OCI-LY7 (cell line): ENCODE measurements at regions not wholly inside any gene's neighbourhood (a gene's known extent, or its start where the extent isn't known, plus 50 kb on each side); places are given as distances from the start of the nearest gene placed in this dataset.

Source experiments
- BruUV-seq: library from RNA; stranded (reverse); fragments of 400-500 nt; replicated peaks from 2 replicates; lab custom pipeline; 2021; lab: Mats Ljungman, UMichigan
- CTCF ChIA-PET: fragments of 300-600 bp; sonication (Branson Sonifier 250); formaldehyde crosslinking; loops from one replicate; lab custom pipeline; 2022; ENCODE audit warnings: antibody characterized with exemption; ENCODE audit not compliant: unreplicated experiment; lab: Charles Lee
- POLR2A ChIA-PET: fragments of 300-600 bp; sonication (Branson Sonifier 250); formaldehyde crosslinking; loops from one replicate; lab custom pipeline; 2022; ENCODE audit warnings: antibody characterized with exemption; lab: Charles Lee
- DNase-seq: peaks from one replicate; pipeline ENCODE4 v3.0.0-alpha.2; 2015; ENCODE audit warnings: low spot score
- H2AFZ ChIP-seq: fragments of 200-600 bp; sonication (generic), shearing (Covaris generic); 2 replicates; pipeline ENCODE4 v1.6.1; 2014; ENCODE audit warnings: mild to moderate bottlenecking, antibody characterized with exemption, low read length, moderate library complexity
- H3K27ac ChIP-seq: fragments of 200-600 bp; sonication (generic); 2 replicates; pipeline ENCODE4 v1.5.1; 2014; ENCODE audit warnings: mixed run types, low read depth, mild to moderate bottlenecking, moderate library complexity, low read length, inconsistent platforms; ENCODE audit not compliant: poor library complexity, severe bottlenecking
- H3K36me3 ChIP-seq: fragments of 200-600 bp; sonication (generic); 2 replicates; pipeline ENCODE4 v1.6.1; 2014; ENCODE audit warnings: mild to moderate bottlenecking, antibody characterized with exemption, low read length, moderate library complexity, mixed read lengths; ENCODE audit not compliant: insufficient read depth
- H3K4me1 ChIP-seq: fragments of 200-600 bp; sonication (generic); 2 replicates; pipeline ENCODE4 v1.5.1; 2014; ENCODE audit warnings: mild to moderate bottlenecking, low read length; ENCODE audit not compliant: insufficient read depth, poor library complexity, severe bottlenecking
- H3K4me2 ChIP-seq: fragments of 200-600 bp; sonication (generic); 2 replicates; pipeline ENCODE4 v1.6.1; 2014; ENCODE audit warnings: mild to moderate bottlenecking, low read length
- H3K4me3 ChIP-seq: fragments of 200-600 bp; sonication (generic); 2 replicates; pipeline ENCODE4 v1.5.1; 2014; ENCODE audit warnings: mild to moderate bottlenecking, low read depth, low read length; ENCODE audit not compliant: poor library complexity, severe bottlenecking
- H3K79me2 ChIP-seq: fragments of 200-600 bp; sonication (generic); 2 replicates; pipeline ENCODE4 v1.6.1; 2016; ENCODE audit warnings: low read depth, mild to moderate bottlenecking, low read length, moderate library complexity, mixed read lengths; ENCODE audit not compliant: insufficient read depth
- H3K9me2 ChIP-seq: fragments of 200-600 bp; sonication (generic); 2 replicates; pipeline ENCODE4 v1.6.1; 2016; ENCODE audit warnings: mild to moderate bottlenecking, low read length, mixed read lengths; ENCODE audit not compliant: insufficient read depth
- H3K9me3 ChIP-seq: fragments of 200-600 bp; sonication (generic); 2 replicates; pipeline ENCODE4 v1.6.1; 2014; ENCODE audit warnings: mild to moderate bottlenecking, mixed run types, low read length, mixed read lengths
- H4K20me1 ChIP-seq: fragments of 200-600 bp; sonication (generic); 2 replicates; pipeline ENCODE4 v1.6.1; 2014; ENCODE audit warnings: mild to moderate bottlenecking, antibody characterized with exemption, low read length, moderate library complexity, mixed read lengths; ENCODE audit not compliant: insufficient read depth
- EZH2phosphoT487 ChIP-seq: fragments of 200-600 bp; sonication (generic); IDR thresholded peaks from 2 replicates; pipeline ENCODE4 v1.6.1; 2018; ENCODE audit warnings: low read depth, borderline replicate concordance, mild to moderate bottlenecking, mixed run types, antibody characterized with exemption, low read length, moderate library complexity, mixed read lengths
- intact Hi-C: fragments of 100-400 bp; cut with micrococcal nuclease; formaldehyde crosslinking; loops from one replicate; pipeline ENCODE4 v1.10.0; 2022; ENCODE audit not compliant: unreplicated experiment
- TF ChIP-seq, protein P1 (sequence below): fragments of 200-600 bp; sonication (generic); conservative IDR thresholded peaks from 2 replicates; pipeline ENCODE4 v1.5.1; 2014; ENCODE audit warnings: mild to moderate bottlenecking, antibody characterized with exemption, low read length, moderate library complexity, mixed read lengths

DNA sequence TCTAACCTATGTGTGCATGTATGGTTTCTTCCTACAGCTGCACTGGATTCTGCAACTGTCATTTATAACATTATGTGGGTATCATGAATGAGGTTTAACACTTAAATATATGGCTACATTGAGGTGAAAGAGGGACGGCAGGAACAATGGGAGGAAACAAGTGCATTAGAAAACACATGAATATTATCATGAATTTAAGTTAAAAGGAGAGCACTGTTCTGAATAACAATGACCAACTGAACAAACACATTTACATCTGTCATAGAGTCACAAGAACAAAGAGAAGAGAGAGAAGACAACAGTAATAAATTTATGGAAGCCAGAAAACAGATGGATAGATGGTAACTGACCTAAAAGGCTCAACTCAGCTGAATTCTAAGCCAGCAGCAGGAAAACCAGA is 527.1 kb upstream of the DIPK2B start:
- H3K4me1 ChIP-seq = no peaks in the 10 kb centered on the region
- no peaks in the 10 kb centered on the region for H3K9me2 ChIP-seq
- H3K4me2 ChIP-seq = no peak overlapping the region
- intact Hi-C loops = no loop called here
- no peaks in the 10 kb centered on the region for H4K20me1 ChIP-seq
- POLR2A ChIA-PET = interaction anchor here (0.6 kb wide), 1 partner anchor 1749 kb away, joined by 3 read pairs; no protein-coding TSS in a partner anchor
- no peaks in the 10 kb centered on the region for H3K9me3 ChIP-seq
- H3K36me3 ChIP-seq = no peaks in the 10 kb centered on the region
- CTCF ChIA-PET = no interaction called here
- no peak overlapping the region for H3K27ac ChIP-seq
- H3K4me3 ChIP-seq = no peak overlapping the region
- no peak for DNase-seq
- no peak for TF ChIP-seq EZH2phosphoT487
- TF ChIP-seq, protein P1, sequence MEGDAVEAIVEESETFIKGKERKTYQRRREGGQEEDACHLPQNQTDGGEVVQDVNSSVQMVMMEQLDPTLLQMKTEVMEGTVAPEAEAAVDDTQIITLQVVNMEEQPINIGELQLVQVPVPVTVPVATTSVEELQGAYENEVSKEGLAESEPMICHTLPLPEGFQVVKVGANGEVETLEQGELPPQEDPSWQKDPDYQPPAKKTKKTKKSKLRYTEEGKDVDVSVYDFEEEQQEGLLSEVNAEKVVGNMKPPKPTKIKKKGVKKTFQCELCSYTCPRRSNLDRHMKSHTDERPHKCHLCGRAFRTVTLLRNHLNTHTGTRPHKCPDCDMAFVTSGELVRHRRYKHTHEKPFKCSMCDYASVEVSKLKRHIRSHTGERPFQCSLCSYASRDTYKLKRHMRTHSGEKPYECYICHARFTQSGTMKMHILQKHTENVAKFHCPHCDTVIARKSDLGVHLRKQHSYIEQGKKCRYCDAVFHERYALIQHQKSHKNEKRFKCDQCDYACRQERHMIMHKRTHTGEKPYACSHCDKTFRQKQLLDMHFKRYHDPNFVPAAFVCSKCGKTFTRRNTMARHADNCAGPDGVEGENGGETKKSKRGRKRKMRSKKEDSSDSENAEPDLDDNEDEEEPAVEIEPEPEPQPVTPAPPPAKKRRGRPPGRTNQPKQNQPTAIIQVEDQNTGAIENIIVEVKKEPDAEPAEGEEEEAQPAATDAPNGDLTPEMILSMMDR = no peak
- H2AFZ ChIP-seq = no peak overlapping the region
- BruUV-seq = no TSS peak
- no peaks in the 10 kb centered on the region for H3K79me2 ChIP-seq

DNA sequence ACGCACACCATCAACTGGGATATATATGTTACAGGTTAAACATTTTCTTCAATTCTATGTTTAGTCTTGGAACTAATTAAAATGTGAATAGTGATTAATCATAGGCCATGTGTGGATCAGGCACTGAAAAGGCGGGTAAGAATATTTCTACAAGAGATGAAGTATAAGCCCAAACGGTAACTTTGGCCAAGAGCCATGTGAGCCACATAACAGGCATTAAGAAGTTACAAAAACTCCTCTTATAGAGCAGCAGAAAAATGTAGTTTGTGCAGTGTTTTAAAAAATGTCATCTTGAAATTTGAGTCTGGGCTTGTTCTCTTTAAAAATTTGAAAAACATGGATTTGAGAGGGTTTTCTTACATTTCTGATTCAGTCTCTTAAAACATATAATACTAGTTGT is 521.8 kb upstream of the DIPK2B start:
- H3K4me1 ChIP-seq = no peaks in the 10 kb centered on the region
- H3K79me2 ChIP-seq = no peaks in the 10 kb centered on the region
- no peak overlapping the region for H3K4me3 ChIP-seq
- no peak overlapping the region for H3K4me2 ChIP-seq
- CTCF ChIA-PET = no interaction called here
- H3K9me3 ChIP-seq = no peaks in the 10 kb centered on the region
- TF ChIP-seq EZH2phosphoT487 = no peak
- TF ChIP-seq, protein P1 = no peak
- no peak overlapping the region for H3K27ac ChIP-seq
- no peaks in the 10 kb centered on the region for H3K36me3 ChIP-seq
- POLR2A ChIA-PET = no interaction called here
- no peak overlapping the region for H2AFZ ChIP-seq
- intact Hi-C loops = no loop called here
- no peaks in the 10 kb centered on the region for H3K9me2 ChIP-seq
- DNase-seq = no peak
- BruUV-seq = no TSS peak
- H4K20me1 ChIP-seq = no peaks in the 10 kb centered on the region

DNA sequence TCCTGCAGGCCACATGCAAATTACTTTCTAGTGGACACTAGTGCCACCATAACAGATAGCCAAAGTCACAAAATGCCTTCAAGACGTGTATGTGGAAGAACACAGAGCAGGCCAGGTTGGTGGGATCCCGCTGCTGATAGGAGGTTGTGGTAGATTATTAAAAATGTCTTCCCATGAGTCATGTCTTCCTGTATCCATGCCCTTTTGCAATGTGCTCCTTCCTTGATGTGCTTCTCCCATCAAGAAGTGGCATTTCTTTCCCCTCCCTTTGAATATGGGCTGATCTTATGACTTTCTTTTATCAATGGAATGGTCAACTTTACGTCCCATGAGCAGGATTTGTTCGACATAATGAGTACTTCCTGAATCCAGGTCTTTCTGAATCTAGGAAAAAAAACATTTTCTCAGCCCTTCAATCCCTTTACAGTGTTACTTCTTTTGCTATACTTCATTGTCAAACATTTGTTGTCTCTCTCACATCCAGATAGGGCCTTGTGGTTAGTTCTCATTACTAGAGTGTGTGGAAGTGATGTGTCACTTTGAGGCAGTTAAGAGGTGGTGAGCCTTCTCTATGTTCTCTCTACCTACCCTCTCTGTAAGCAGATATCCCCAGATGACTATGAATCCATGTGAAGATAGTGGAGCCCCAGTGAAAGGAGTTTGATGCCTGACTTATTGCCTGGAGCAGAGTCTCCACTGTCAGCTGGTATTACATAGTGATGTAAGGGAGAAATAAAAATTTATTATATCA is 519.2 kb upstream of the DIPK2B start:
- no peak overlapping the region for H3K27ac ChIP-seq
- H3K4me1 ChIP-seq = no peaks in the 10 kb centered on the region
- no peaks in the 10 kb centered on the region for H3K36me3 ChIP-seq
- no peak overlapping the region for H3K4me2 ChIP-seq
- no peak overlapping the region for H3K4me3 ChIP-seq
- H4K20me1 ChIP-seq = no peaks in the 10 kb centered on the region
- H2AFZ ChIP-seq = no peak overlapping the region
- intact Hi-C loops = no loop called here
- H3K9me3 ChIP-seq = no peaks in the 10 kb centered on the region
- no peak for DNase-seq
- ChIA-PET CTCF (no interaction called here), POLR2A (no interaction called here)
- no peaks in the 10 kb centered on the region for H3K9me2 ChIP-seq
- TF ChIP-seq EZH2phosphoT487 = no peak
- TF ChIP-seq, protein P1 = no peak
- BruUV-seq = no TSS peak
- H3K79me2 ChIP-seq = no peaks in the 10 kb centered on the region
